Liver (tissue), 8 donors: ENCODE measurements at regions not wholly inside any gene's neighbourhood (a gene's known extent, or its start where the extent isn't known, plus 50 kb on each side); places are given as distances from the start of the nearest gene placed in this dataset.
"Not testable (repeated sequence)": the region's sequence is repeated elsewhere in the genome, so short reads cannot be mapped to it uniquely, and the experiment has no call there.

Experiments
- DNase-seq: peaks from one replicate; pipeline ENCODE4 v3.0.0-alpha.2; 2017; ENCODE audit warnings: low spot score
- H3K27ac ChIP-seq, 2 donors: one replicate each; pipeline ENCODE4 v1.7.0; 2013; ENCODE audit warnings: inconsistent platforms in 2 of 2, low read length in 2 of 2, control low read depth in 1 of 2, low read depth in 1 of 2, mild to moderate bottlenecking in 1 of 2
- H3K27me3 ChIP-seq, 4 donors: one replicate each; pipeline versions ENCODE4 v1.6.1 to v1.7.0; 2013; ENCODE audit warnings: low read length in 3 of 4, inconsistent platforms in 1 of 4, mild to moderate bottlenecking in 1 of 4, moderate library complexity in 1 of 4; ENCODE audit not compliant: control insufficient read depth in 4 of 4, insufficient read depth in 4 of 4
- H3K36me3 ChIP-seq, 4 donors: one replicate each; pipeline versions ENCODE4 v1.6.1 to v1.7.0; 2013; ENCODE audit warnings: low read length in 3 of 4, mild to moderate bottlenecking in 3 of 4, low read depth in 1 of 4, moderate library complexity in 1 of 4; ENCODE audit not compliant: control insufficient read depth in 4 of 4, insufficient read depth in 3 of 4
- H3K4me1 ChIP-seq, 4 donors: one replicate each; pipeline versions ENCODE4 v1.6.1 to v1.7.0; 2013; ENCODE audit warnings: low read length in 3 of 4, mild to moderate bottlenecking in 3 of 4, moderate library complexity in 1 of 4; ENCODE audit not compliant: control insufficient read depth in 4 of 4, insufficient read depth in 4 of 4
- H3K4me3 ChIP-seq, 3 donors: one replicate each; pipeline versions ENCODE4 v1.6.1 to v1.7.0; 2013; ENCODE audit warnings: low read length in 3 of 3, control low read depth in 1 of 3, low read depth in 1 of 3, mild to moderate bottlenecking in 1 of 3
- H3K9ac ChIP-seq, 2 donors: one replicate each; pipeline ENCODE4 v1.7.0; 2013; ENCODE audit warnings: low read length in 2 of 2, mild to moderate bottlenecking in 2 of 2, moderate library complexity in 2 of 2, control low read depth in 1 of 2, low read depth in 1 of 2
- H3K9me3 ChIP-seq, 4 donors: one replicate each; pipeline versions ENCODE4 v1.6.1 to v1.7.0; 2013; ENCODE audit warnings: low read length in 3 of 4; ENCODE audit not compliant: control insufficient read depth in 4 of 4
- EGR1 ChIP-seq, 2 donors: IDR thresholded peaks; 2 replicates each; pipeline ENCODE4 v1.6.1; 2016 to 2018; ENCODE audit warnings: antibody characterized with exemption in 2 of 2, low read depth in 2 of 2
- FOXA1 ChIP-seq: IDR thresholded peaks from 2 replicates; pipeline ENCODE4 v1.6.1; 2016; ENCODE audit warnings: antibody characterized with exemption
- FOXA2 ChIP-seq: IDR thresholded peaks from 2 replicates; pipeline ENCODE4 v1.6.1; 2016; ENCODE audit warnings: antibody characterized with exemption
- GABPA ChIP-seq, 2 donors: IDR thresholded peaks in 1 of 2; conservative IDR thresholded peaks in 1 of 2; 2 replicates each; pipeline ENCODE4 v1.6.1; 2016; ENCODE audit warnings: antibody characterized with exemption in 2 of 2, mild to moderate bottlenecking in 1 of 2, moderate library complexity in 1 of 2
- HNF4A ChIP-seq, 2 donors: conservative IDR thresholded peaks; 2 replicates each; pipeline ENCODE4 v1.6.1; 2016; ENCODE audit warnings: antibody characterized with exemption in 2 of 2, mild to moderate bottlenecking in 2 of 2
- HNF4G ChIP-seq: IDR thresholded peaks from 2 replicates; pipeline ENCODE4 v1.6.1; 2016; ENCODE audit warnings: antibody characterized with exemption
- JUND ChIP-seq, 2 donors: IDR thresholded peaks; 2 replicates each; pipeline ENCODE4 v1.6.1; 2016; ENCODE audit warnings: antibody characterized with exemption in 2 of 2
- NR2F2 ChIP-seq: IDR thresholded peaks from 2 replicates; pipeline ENCODE4 v1.6.1; 2016; ENCODE audit warnings: antibody characterized with exemption
- RAD21 ChIP-seq, 2 donors: IDR thresholded peaks; 2 replicates each; pipeline ENCODE4 v1.6.1; 2016; ENCODE audit warnings: antibody characterized with exemption in 2 of 2, mild to moderate bottlenecking in 2 of 2
- RXRA ChIP-seq, 2 donors: IDR thresholded peaks; 2 replicates each; pipeline ENCODE4 v1.6.1; 2017 to 2018; ENCODE audit warnings: antibody characterized with exemption in 2 of 2, mild to moderate bottlenecking in 1 of 2
- SP1 ChIP-seq: IDR thresholded peaks from 2 replicates; pipeline ENCODE4 v1.6.1; 2018; ENCODE audit warnings: antibody characterized with exemption, mild to moderate bottlenecking
- TAF1 ChIP-seq: conservative IDR thresholded peaks from 2 replicates; pipeline ENCODE4 v1.6.1; 2016; ENCODE audit warnings: antibody characterized with exemption, mild to moderate bottlenecking
- YY1 ChIP-seq: IDR thresholded peaks from 2 replicates; pipeline ENCODE4 v1.6.1; 2016; ENCODE audit warnings: antibody characterized with exemption, mild to moderate bottlenecking
- WGBS: extraction: QIAGEN DNeasy Blood & Tissue Kit; methylation state at CpG from one replicate; pipeline ENCODE4 v1.1.7; 2013; 5-methylcytosine and 5-hydroxymethylcytosine counted together
- TF ChIP-seq, protein P1 (sequence below): IDR thresholded peaks from 2 replicates; pipeline ENCODE4 v1.6.1; 2016; ENCODE audit warnings: antibody characterized with exemption, mild to moderate bottlenecking
- TF ChIP-seq, protein P2 (sequence below): IDR thresholded peaks from 2 replicates; pipeline ENCODE4 v1.6.1; 2016; ENCODE audit warnings: antibody characterized with exemption
- TF ChIP-seq, protein P3 (sequence below): IDR thresholded peaks from 2 replicates; pipeline ENCODE4 v1.6.1; 2016; ENCODE audit warnings: antibody characterized with exemption
- TF ChIP-seq, protein P4 (sequence below): IDR thresholded peaks from 2 replicates; pipeline ENCODE4 v1.6.1; 2016; ENCODE audit warnings: antibody characterized with exemption
- TF ChIP-seq, protein P5 (sequence below): fragments of 150-350 bp; IDR thresholded peaks from 2 replicates; pipeline ENCODE4 v1.5.1; 2017; ENCODE audit warnings: improper control_type of control experiment, low read depth, low read length; ENCODE audit not compliant: missing input control
- donor health status: healthy.
- donor health status: healthy.
- donor health status: healthy.
- donor health status: healthy.
- donor health status: healthy.

DNA sequence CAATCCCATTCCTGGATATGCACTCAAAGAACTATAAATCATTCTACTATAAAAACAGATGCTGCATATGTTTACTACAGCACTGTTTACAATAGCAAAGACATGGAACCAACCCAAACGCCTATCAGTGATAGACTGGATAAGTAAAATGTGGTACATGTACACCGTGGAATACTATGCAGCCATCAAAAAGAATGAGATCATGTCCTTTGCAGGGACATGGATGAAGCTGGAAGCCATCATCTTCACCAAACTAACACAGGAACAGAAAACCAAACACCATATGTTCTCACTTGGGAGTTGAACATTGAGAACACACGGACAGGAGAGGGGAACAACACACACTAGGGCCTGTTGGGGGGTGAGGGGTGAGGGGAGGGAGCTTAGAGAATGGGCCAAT, 274.9 kb upstream of the KIAA1217 start:
- H3K9ac ChIP-seq, H3K4me3 ChIP-seq, H3K36me3 ChIP-seq: not testable (repeated sequence)

DNA sequence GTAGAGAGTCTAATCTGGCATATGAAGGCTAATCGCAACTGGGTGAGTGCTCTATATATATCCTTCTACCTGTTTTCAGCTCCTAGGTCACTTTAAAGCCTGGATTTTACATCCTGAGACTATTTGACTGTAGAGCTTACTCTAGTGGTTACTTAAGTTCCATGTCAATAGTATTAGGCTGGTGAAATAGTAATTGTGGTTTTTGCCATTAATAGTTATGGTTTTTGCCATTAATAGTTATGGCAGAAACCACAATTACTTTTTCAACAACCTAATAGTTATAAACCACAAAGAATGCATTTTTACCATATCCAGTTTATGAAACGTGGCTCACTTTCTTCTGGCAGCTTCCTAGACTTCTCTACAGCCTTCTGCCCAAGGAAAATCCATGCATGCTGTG, 263.1 kb upstream of the KIAA1217 start:
- no peak overlapping the region for H3K27ac ChIP-seq
- H3K4me1 ChIP-seq, result no peaks in the 10 kb centered on the region
- no peak overlapping the region for H3K9ac ChIP-seq
- no peak for DNase-seq
- H3K9me3 ChIP-seq, result no peaks in the 10 kb centered on the region
- TF ChIP-seq, protein P1, sequence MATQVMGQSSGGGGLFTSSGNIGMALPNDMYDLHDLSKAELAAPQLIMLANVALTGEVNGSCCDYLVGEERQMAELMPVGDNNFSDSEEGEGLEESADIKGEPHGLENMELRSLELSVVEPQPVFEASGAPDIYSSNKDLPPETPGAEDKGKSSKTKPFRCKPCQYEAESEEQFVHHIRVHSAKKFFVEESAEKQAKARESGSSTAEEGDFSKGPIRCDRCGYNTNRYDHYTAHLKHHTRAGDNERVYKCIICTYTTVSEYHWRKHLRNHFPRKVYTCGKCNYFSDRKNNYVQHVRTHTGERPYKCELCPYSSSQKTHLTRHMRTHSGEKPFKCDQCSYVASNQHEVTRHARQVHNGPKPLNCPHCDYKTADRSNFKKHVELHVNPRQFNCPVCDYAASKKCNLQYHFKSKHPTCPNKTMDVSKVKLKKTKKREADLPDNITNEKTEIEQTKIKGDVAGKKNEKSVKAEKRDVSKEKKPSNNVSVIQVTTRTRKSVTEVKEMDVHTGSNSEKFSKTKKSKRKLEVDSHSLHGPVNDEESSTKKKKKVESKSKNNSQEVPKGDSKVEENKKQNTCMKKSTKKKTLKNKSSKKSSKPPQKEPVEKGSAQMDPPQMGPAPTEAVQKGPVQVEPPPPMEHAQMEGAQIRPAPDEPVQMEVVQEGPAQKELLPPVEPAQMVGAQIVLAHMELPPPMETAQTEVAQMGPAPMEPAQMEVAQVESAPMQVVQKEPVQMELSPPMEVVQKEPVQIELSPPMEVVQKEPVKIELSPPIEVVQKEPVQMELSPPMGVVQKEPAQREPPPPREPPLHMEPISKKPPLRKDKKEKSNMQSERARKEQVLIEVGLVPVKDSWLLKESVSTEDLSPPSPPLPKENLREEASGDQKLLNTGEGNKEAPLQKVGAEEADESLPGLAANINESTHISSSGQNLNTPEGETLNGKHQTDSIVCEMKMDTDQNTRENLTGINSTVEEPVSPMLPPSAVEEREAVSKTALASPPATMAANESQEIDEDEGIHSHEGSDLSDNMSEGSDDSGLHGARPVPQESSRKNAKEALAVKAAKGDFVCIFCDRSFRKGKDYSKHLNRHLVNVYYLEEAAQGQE, result no peak
- no peak for TF ChIP-seq YY1
- TF ChIP-seq HNF4G, result no peak
- no peak for TF ChIP-seq GABPA (IDR thresholded peaks at IDR 0.05 in 1 of 2, conservative IDR thresholded peaks at IDR 0.05 in 1 of 2)
- TF ChIP-seq EGR1 (IDR thresholded peaks at IDR 0.05; ENCODE audit: low read depth in 2 of 2), result no peak
- TF ChIP-seq, protein P2, sequence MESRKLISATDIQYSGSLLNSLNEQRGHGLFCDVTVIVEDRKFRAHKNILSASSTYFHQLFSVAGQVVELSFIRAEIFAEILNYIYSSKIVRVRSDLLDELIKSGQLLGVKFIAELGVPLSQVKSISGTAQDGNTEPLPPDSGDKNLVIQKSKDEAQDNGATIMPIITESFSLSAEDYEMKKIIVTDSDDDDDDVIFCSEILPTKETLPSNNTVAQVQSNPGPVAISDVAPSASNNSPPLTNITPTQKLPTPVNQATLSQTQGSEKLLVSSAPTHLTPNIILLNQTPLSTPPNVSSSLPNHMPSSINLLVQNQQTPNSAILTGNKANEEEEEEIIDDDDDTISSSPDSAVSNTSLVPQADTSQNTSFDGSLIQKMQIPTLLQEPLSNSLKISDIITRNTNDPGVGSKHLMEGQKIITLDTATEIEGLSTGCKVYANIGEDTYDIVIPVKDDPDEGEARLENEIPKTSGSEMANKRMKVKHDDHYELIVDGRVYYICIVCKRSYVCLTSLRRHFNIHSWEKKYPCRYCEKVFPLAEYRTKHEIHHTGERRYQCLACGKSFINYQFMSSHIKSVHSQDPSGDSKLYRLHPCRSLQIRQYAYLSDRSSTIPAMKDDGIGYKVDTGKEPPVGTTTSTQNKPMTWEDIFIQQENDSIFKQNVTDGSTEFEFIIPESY, result no peak
- TF ChIP-seq, protein P3, sequence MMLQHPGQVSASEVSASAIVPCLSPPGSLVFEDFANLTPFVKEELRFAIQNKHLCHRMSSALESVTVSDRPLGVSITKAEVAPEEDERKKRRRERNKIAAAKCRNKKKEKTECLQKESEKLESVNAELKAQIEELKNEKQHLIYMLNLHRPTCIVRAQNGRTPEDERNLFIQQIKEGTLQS, result no peak
- no peak for TF ChIP-seq JUND (IDR thresholded peaks at IDR 0.05)
- no peak for TF ChIP-seq SP1
- no peak for TF ChIP-seq HNF4A (conservative IDR thresholded peaks at IDR 0.05)
- TF ChIP-seq, protein P4, sequence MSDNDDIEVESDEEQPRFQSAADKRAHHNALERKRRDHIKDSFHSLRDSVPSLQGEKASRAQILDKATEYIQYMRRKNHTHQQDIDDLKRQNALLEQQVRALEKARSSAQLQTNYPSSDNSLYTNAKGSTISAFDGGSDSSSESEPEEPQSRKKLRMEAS, result no peak
- TF ChIP-seq TAF1, result no peak
- TF ChIP-seq RAD21 (IDR thresholded peaks at IDR 0.05), result no peak
- TF ChIP-seq FOXA1, result no peak
- no peak for TF ChIP-seq RXRA (IDR thresholded peaks at IDR 0.05)
- TF ChIP-seq, protein P5, sequence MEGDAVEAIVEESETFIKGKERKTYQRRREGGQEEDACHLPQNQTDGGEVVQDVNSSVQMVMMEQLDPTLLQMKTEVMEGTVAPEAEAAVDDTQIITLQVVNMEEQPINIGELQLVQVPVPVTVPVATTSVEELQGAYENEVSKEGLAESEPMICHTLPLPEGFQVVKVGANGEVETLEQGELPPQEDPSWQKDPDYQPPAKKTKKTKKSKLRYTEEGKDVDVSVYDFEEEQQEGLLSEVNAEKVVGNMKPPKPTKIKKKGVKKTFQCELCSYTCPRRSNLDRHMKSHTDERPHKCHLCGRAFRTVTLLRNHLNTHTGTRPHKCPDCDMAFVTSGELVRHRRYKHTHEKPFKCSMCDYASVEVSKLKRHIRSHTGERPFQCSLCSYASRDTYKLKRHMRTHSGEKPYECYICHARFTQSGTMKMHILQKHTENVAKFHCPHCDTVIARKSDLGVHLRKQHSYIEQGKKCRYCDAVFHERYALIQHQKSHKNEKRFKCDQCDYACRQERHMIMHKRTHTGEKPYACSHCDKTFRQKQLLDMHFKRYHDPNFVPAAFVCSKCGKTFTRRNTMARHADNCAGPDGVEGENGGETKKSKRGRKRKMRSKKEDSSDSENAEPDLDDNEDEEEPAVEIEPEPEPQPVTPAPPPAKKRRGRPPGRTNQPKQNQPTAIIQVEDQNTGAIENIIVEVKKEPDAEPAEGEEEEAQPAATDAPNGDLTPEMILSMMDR, result no peak
- TF ChIP-seq FOXA2, result no peak
- no peak for TF ChIP-seq NR2F2
- no peaks in the 10 kb centered on the region for H3K36me3 ChIP-seq
- H3K27me3 ChIP-seq, result no peaks in the 10 kb centered on the region
- 54% methylated on average over 2 of the region's 2 CpGs for WGBS
- no peak overlapping the region for H3K4me3 ChIP-seq

More for the DNA sequence above, 274.9 kb upstream of the KIAA1217 start:
- not testable (repeated sequence) for H3K27ac ChIP-seq, H3K27me3 ChIP-seq, H3K4me1 ChIP-seq, H3K9me3 ChIP-seq, DNase-seq
- WGBS, result 62% methylated on average over 3 of the region's 3 CpGs
